ENCODE measurements at regions not wholly inside any gene's neighbourhood (a gene's known extent, or its start where the extent isn't known, plus 50 kb on each side); places are given as distances from the start of the nearest gene placed in this dataset.
A peak's percentile ranks its signal among the peaks of the same experiment; 100 is the strongest.
"Not testable (repeated sequence)": the region's sequence is repeated elsewhere in the genome, so short reads cannot be mapped to it uniquely, and the experiment has no call there.

DNA sequence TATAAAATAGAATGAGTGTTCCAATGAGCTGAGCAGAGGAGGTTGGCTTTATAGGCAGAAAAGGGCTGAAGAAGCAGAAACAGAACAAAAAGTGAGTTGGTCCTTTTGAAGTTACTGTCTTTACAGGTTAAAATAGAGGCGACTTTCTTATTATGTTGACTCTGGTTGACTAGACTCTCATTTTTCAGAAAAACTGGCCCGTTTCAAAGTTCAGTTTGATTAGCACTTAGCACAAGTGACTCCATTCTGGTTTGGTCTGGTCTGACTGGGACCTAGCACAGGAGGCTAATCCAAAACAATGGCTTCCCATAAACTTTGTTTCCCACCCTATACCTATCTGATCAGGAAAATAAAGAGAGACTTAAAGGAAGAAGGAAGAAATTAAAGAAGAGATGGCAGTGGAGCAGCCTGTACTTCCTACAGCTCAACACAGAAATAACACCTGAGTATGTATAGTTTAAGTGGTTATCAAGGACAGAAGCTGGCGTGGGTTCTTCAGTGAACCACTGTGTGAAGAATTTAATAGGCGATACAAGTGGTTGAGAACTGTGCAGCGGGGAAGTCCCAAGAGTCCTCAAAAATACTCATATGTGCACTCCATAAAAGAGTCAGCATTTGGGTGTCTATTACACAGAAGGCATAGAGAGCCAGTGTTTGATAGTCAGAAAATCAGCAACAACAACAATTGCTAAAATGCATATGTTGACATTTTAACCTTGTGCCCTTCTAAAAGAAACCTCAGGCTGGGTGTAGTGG is 554.8 kb upstream of the HTR2C start:
- H3K4me3 Mint-ChIP-seq = no peak overlapping the region
- no peaks in the 10 kb centered on the region for H3K36me3 Mint-ChIP-seq (ENCODE audit: low read depth)
- H3K27ac Mint-ChIP-seq = no peak overlapping the region
- peaks cover 24% of the 10 kb centered on the region for H3K9me3 Mint-ChIP-seq
- no peaks in the 10 kb centered on the region for H3K4me1 Mint-ChIP-seq
- no peak for TF ChIP-seq CTCF (IDR thresholded peaks at IDR 0.05)
- DNase-seq = no peak
- H3K27me3 Mint-ChIP-seq (ENCODE audit: low read depth, poor library complexity) = no peaks in the 10 kb centered on the region

GRCh38 chrX:114017086-114017485 is 566.8 kb upstream of the HTR2C start:
- DNase-seq = no peak
- no peaks in the 10 kb centered on the region for H3K27me3 Mint-ChIP-seq (ENCODE audit: low read depth, poor library complexity)
- no peaks in the 10 kb centered on the region for H3K9me3 Mint-ChIP-seq
- no peak overlapping the region for H3K4me3 Mint-ChIP-seq
- H3K4me1 Mint-ChIP-seq = no peaks in the 10 kb centered on the region
- no peaks in the 10 kb centered on the region for H3K36me3 Mint-ChIP-seq (ENCODE audit: low read depth)
- no peak for TF ChIP-seq CTCF (IDR thresholded peaks at IDR 0.05)
- H3K27ac Mint-ChIP-seq = no peak overlapping the region

DNA sequence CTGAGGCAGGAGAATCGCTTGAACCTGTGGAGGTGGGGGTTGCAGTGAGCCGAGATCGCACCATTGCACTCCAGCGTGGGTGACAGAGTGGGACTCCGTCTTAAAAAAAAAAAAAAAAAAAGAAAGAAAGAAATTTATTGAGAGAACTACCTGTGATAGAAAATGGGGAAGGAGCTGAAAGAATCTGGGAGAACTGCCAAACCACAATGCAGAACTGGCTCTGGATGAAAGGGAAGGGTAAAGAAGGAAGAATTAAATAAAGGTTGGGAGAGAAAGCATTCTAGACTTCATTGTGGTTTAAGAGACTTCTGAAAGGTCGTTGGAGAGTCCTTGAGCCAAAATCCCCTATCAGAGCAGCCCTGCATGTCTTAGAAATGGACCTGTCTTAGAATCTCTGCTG is 567.9 kb upstream of the HTR2C start:
- Mint-ChIP-seq H3K4me1 (no peaks in the 10 kb centered on the region), H3K27me3 (ENCODE audit: low read depth, poor library complexity) (no peaks in the 10 kb centered on the region), H3K4me3 (no peak overlapping the region), H3K27ac (no peak overlapping the region), H3K9me3 (no peaks in the 10 kb centered on the region), H3K36me3 (ENCODE audit: low read depth) (no peaks in the 10 kb centered on the region)
- no peak for DNase-seq
- TF ChIP-seq CTCF (IDR thresholded peaks at IDR 0.05) = no peak

GRCh38 chrX:114006664-114007063 is 577.2 kb upstream of the HTR2C start:
- Mint-ChIP-seq H3K27ac (no peak overlapping the region), H3K36me3 (ENCODE audit: low read depth) (no peaks in the 10 kb centered on the region), H3K4me3 (no peak overlapping the region), H3K9me3 (no peaks in the 10 kb centered on the region), H3K4me1 (no peaks in the 10 kb centered on the region), H3K27me3 (ENCODE audit: low read depth, poor library complexity) (peaks cover 4% of the 10 kb centered on the region)
- no peak for TF ChIP-seq CTCF (IDR thresholded peaks at IDR 0.05)
- DNase-seq = no peak

- H3K27ac Mint-ChIP-seq = no peak overlapping the region
- H3K4me3 Mint-ChIP-seq = no peak overlapping the region
- no peaks in the 10 kb centered on the region for H3K4me1 Mint-ChIP-seq
- H3K9me3 Mint-ChIP-seq = no peaks in the 10 kb centered on the region
- H3K27me3 Mint-ChIP-seq (ENCODE audit: low read depth, poor library complexity) = no peaks in the 10 kb centered on the region
- no peaks in the 10 kb centered on the region for H3K36me3 Mint-ChIP-seq (ENCODE audit: low read depth)
- DNase-seq = no peak
- no peak for TF ChIP-seq CTCF (IDR thresholded peaks at IDR 0.05)
Observed at GRCh38 chrX:113996781-113997180, 587.1 kb upstream of the HTR2C start.

DNA sequence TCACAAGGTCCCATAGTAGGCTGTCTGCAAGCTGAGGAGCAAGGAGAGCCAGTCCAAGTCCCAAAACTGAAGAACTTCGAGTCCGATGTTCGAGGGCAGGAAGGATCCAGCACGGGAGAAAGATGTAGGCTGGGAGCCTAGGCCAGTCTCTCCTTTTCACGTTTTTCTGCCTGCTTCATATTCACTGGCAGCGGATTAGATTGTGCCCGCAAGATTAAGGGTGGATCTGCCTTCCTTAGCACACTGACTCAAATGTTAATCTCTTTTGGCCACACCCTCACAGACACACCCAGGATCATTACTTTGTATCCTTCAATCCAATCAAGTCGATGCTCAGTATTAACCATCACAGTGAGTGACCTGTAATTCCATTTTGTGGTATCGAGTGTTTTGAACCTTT is 592.2 kb upstream of the HTR2C start:
- H3K4me3 Mint-ChIP-seq; H3K27me3 Mint-ChIP-seq (ENCODE audit: low read depth, poor library complexity); H3K36me3 Mint-ChIP-seq (ENCODE audit: low read depth); DNase-seq; H3K9me3 Mint-ChIP-seq; H3K27ac Mint-ChIP-seq: not testable (repeated sequence)
- peaks cover 22% of the 10 kb centered on the region for H3K4me1 Mint-ChIP-seq

DNA sequence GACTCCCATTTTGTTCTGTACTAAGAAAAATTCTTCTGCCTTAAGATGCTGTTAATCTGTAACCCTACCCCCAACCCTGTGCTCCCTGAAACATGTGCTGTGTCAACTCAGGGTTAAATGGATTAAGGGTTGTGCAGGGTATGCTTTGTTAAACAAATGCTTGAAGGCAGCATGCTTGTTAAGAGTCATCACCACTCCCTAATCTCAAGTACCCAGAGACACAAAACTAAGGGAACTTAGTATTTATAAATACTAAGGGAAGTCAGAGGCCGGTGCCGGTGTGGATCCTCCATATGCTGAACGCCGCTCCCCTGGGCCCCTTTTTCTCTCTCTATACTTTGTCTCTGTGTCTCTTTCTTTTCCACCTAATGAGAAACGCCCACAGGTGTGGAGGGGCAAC is 593.2 kb upstream of the HTR2C start:
- not testable (repeated sequence) for H3K36me3 Mint-ChIP-seq (ENCODE audit: low read depth); H3K27me3 Mint-ChIP-seq (ENCODE audit: low read depth, poor library complexity); H3K4me3 Mint-ChIP-seq; H3K9me3 Mint-ChIP-seq
- Mint-ChIP-seq H3K27ac (peak overlapping the region; percentile 88), H3K4me1 (peaks cover 22% of the 10 kb centered on the region)
- DNase-seq = peak; percentile 1

DNA sequence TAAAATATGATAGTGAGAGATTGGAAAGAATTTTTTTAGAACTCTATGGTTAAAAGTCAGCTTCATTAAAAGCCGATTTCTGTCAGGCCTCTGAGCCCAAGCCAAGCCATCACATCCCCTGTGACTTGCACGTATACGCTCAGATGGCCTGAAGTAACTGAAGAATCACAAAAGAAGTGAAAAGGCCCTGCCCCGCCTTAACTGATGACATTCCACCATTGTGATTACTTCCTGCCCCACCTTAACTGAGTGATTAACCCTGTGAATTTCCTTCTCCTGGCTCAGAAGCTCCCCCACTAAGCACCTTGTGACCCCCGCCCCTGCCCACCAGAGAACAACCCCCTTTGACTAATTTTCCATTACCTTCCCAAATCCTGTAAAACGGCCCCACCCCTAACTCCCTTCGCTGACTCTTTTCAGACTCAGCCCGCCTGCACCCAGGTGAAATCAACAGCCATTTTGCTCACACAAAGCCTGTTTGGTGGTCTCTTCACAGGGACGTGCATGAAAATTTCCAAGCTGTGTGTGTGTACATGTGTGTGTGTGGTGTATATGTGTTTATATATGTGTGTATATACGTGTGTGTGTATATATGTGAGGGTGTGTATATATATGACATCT is 595.5 kb upstream of the HTR2C start:
- Mint-ChIP-seq H3K27ac (peak overlapping the region; percentile 59), H3K4me1 (peaks cover 22% of the 10 kb centered on the region)
- not testable (repeated sequence) for DNase-seq; H3K36me3 Mint-ChIP-seq (ENCODE audit: low read depth); H3K4me3 Mint-ChIP-seq; H3K27me3 Mint-ChIP-seq (ENCODE audit: low read depth, poor library complexity); H3K9me3 Mint-ChIP-seq
